ENCODE measurements at regions not wholly inside any gene's neighbourhood (a gene's known extent, or its start where the extent isn't known, plus 50 kb on each side); places are given as distances from the start of the nearest gene placed in this dataset.

GRCh38 chr6:80439721-80440470, 333.4 kb downstream of the BCKDHB start:
- DNase-seq = no peak
- Histone ChIP-seq H3K9me3 (peaks cover 0 to 2% (median 0%) of the 10 kb centered on the region in 11 donors), H3K27ac (no peak overlapping the region), H3K27me3 (no peaks in the 10 kb centered on the region), H3K36me3 (no peaks in the 10 kb centered on the region), H3K4me1 (no peaks in the 10 kb centered on the region), H3K4me3 (no peak overlapping the region)
- ATAC-seq = no peak
- TF ChIP-seq CTCF (IDR thresholded peaks at IDR 0.05) = no peak
- intact Hi-C loops (cut with DNase I) = no loop called here

GRCh38 chr6:80438772-80439171, 332.3 kb downstream of the BCKDHB start:
- no peaks in the 10 kb centered on the region for H3K9me3 ChIP-seq
- H3K4me1 ChIP-seq = no peaks in the 10 kb centered on the region
- DNase-seq (no peak), ATAC-seq (no peak)
- H3K27ac ChIP-seq = no peak overlapping the region
- intact Hi-C loops (cut with DNase I) = no loop called here
- no peaks in the 10 kb centered on the region for H3K36me3 ChIP-seq
- TF ChIP-seq CTCF (IDR thresholded peaks at IDR 0.05) = no peak
- H3K27me3 ChIP-seq = no peaks in the 10 kb centered on the region
- WGBS, 2 donors = 62 to 66% methylated on average over 2 of the region's 2 CpGs
- no peak overlapping the region for H3K4me3 ChIP-seq

- WGBS, 2 donors = 66 to 90% methylated on average over 5 of the region's 5 CpGs
- no peaks in the 10 kb centered on the region for H3K36me3 ChIP-seq
- no peaks in the 10 kb centered on the region for H3K4me1 ChIP-seq
- no peak overlapping the region for H3K27ac ChIP-seq
- no peak overlapping the region for H3K4me3 ChIP-seq
- H3K27me3 ChIP-seq = no peaks in the 10 kb centered on the region
- ATAC-seq = no peak
- H3K9me3 ChIP-seq = no peaks in the 10 kb centered on the region
- intact Hi-C loops (cut with DNase I) = no loop called here
- TF ChIP-seq CTCF (IDR thresholded peaks at IDR 0.05) = no peak
- no peak for DNase-seq
Observed at GRCh38 chr6:80437801-80438200, 331.3 kb downstream of the BCKDHB start.

- no peaks in the 10 kb centered on the region for H3K27me3 ChIP-seq
- ATAC-seq (no peak), DNase-seq (no peak)
- no peak overlapping the region for H3K27ac ChIP-seq
- H3K36me3 ChIP-seq = no peaks in the 10 kb centered on the region
- intact Hi-C loops (cut with DNase I) = no loop called here
- 78 to 84% methylated on average over 1 of the region's 1 CpG for whole genome bisulfite sequencing, 2 donors
- H3K9me3 ChIP-seq = no peaks in the 10 kb centered on the region
- TF ChIP-seq CTCF (IDR thresholded peaks at IDR 0.05) = no peak
- H3K4me3 ChIP-seq = no peak overlapping the region
- no peaks in the 10 kb centered on the region for H3K4me1 ChIP-seq
Observed at GRCh38 chr6:80437221-80437620, 330.8 kb downstream of the BCKDHB start.
